ENCODE measurements at regions not wholly inside any gene's neighbourhood (a gene's known extent, or its start where the extent isn't known, plus 50 kb on each side); places are given as distances from the start of the nearest gene placed in this dataset.

GRCh38 chr12:84793558-84794367, 118.8 kb downstream of the SLC6A15 start:
- DNase-seq (peak in 1 of 4 donors; percentile 54), ATAC-seq (no peak)
- TF ChIP-seq CTCF (IDR thresholded peaks at IDR 0.05) = no peak
- intact Hi-C loops (cut with DNase I) = no loop called here
- Histone ChIP-seq H3K36me3 (no peaks in the 10 kb centered on the region), H3K27ac (no peak overlapping the region), H3K9me3 (no peaks in the 10 kb centered on the region), H3K4me1 (no peaks in the 10 kb centered on the region), H3K4me3 (no peak overlapping the region), H3K27me3 (no peaks in the 10 kb centered on the region)

- Histone ChIP-seq H3K36me3 (no peaks in the 10 kb centered on the region), H3K9me3 (no peaks in the 10 kb centered on the region), H3K4me1 (no peaks in the 10 kb centered on the region), H3K27ac (no peak overlapping the region), H3K4me3 (no peak overlapping the region), H3K27me3 (no peaks in the 10 kb centered on the region)
- no peak for TF ChIP-seq CTCF (IDR thresholded peaks at IDR 0.05)
- intact Hi-C loops (cut with DNase I) = no loop called here
- DNase-seq (no peak), ATAC-seq (no peak)
Observed at GRCh38 chr12:84791444-84791843, 121.2 kb downstream of the SLC6A15 start.

GRCh38 chr12:84789184-84789583, 123.4 kb downstream of the SLC6A15 start:
- Histone ChIP-seq H3K36me3 (no peaks in the 10 kb centered on the region), H3K4me1 (no peaks in the 10 kb centered on the region), H3K27me3 (no peaks in the 10 kb centered on the region), H3K27ac (no peak overlapping the region), H3K9me3 (no peaks in the 10 kb centered on the region), H3K4me3 (no peak overlapping the region)
- ATAC-seq (no peak), DNase-seq (no peak)
- no peak for TF ChIP-seq CTCF (IDR thresholded peaks at IDR 0.05)
- intact Hi-C loops (cut with DNase I) = no loop called here

GRCh38 chr12:84787253-84787652, 125.3 kb downstream of the SLC6A15 start:
- Histone ChIP-seq H3K36me3 (no peaks in the 10 kb centered on the region), H3K4me1 (no peaks in the 10 kb centered on the region), H3K27me3 (no peaks in the 10 kb centered on the region), H3K4me3 (no peak overlapping the region), H3K9me3 (no peaks in the 10 kb centered on the region), H3K27ac (no peak overlapping the region)
- intact Hi-C loops (cut with DNase I) = no loop called here
- ATAC-seq (no peak), DNase-seq (no peak)
- TF ChIP-seq CTCF (IDR thresholded peaks at IDR 0.05) = no peak

- Histone ChIP-seq H3K4me3 (no peak overlapping the region), H3K27me3 (no peaks in the 10 kb centered on the region), H3K9me3 (no peaks in the 10 kb centered on the region), H3K36me3 (no peaks in the 10 kb centered on the region), H3K4me1 (no peaks in the 10 kb centered on the region), H3K27ac (no peak overlapping the region)
- intact Hi-C loops (cut with DNase I) = no loop called here
- DNase-seq (no peak), ATAC-seq (no peak)
- TF ChIP-seq CTCF (IDR thresholded peaks at IDR 0.05) = no peak
Observed at GRCh38 chr12:84786622-84787021, 126.0 kb downstream of the SLC6A15 start.
